ENCODE measurements at regions not wholly inside any gene's neighbourhood (a gene's known extent, or its start where the extent isn't known, plus 50 kb on each side); places are given as distances from the start of the nearest gene placed in this dataset.

DNA sequence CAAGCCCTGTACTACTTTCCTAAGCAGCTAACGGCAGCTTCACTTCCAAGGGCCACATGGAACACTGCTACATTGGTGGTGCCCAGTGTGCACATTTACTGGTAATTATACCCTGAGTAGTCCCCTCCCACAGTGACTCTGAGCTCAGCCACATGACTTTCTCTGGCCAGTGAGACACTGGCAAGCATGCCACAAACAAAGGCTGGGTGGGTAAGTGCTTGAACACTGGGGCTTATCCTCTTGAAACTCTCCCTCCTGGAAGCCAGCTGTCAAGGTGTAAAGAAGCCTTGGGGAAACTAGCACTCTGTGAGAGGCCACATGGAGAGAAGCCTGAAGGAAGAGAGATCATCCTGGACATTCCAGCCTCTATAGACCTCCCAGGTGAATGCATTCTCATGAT lies 54.4 kb upstream of the DRD2 start:
- TF ChIP-seq POLR2A (IDR thresholded peaks at IDR 0.05; ENCODE audit: low read depth, low read length): no peak
- TF ChIP-seq TCF7 (IDR thresholded peaks at IDR 0.05; ENCODE audit: borderline replicate concordance): no peak
- no peak for TF ChIP-seq FOS (IDR thresholded peaks at IDR 0.05; ENCODE audit: borderline replicate concordance, extremely low read depth, insufficient read length)
- TF ChIP-seq NFYB (IDR thresholded peaks at IDR 0.05; ENCODE audit: insufficient read depth, low read depth, low read length): no peak
- TF ChIP-seq, protein P1, sequence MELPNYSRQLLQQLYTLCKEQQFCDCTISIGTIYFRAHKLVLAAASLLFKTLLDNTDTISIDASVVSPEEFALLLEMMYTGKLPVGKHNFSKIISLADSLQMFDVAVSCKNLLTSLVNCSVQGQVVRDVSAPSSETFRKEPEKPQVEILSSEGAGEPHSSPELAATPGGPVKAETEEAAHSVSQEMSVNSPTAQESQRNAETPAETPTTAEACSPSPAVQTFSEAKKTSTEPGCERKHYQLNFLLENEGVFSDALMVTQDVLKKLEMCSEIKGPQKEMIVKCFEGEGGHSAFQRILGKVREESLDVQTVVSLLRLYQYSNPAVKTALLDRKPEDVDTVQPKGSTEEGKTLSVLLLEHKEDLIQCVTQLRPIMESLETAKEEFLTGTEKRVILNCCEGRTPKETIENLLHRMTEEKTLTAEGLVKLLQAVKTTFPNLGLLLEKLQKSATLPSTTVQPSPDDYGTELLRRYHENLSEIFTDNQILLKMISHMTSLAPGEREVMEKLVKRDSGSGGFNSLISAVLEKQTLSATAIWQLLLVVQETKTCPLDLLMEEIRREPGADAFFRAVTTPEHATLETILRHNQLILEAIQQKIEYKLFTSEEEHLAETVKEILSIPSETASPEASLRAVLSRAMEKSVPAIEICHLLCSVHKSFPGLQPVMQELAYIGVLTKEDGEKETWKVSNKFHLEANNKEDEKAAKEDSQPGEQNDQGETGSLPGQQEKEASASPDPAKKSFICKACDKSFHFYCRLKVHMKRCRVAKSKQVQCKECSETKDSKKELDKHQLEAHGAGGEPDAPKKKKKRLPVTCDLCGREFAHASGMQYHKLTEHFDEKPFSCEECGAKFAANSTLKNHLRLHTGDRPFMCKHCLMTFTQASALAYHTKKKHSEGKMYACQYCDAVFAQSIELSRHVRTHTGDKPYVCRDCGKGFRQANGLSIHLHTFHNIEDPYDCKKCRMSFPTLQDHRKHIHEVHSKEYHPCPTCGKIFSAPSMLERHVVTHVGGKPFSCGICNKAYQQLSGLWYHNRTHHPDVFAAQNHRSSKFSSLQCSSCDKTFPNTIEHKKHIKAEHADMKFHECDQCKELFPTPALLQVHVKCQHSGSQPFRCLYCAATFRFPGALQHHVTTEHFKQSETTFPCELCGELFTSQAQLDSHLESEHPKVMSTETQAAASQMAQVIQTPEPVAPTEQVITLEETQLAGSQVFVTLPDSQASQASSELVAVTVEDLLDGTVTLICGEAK (IDR thresholded peaks at IDR 0.05; ENCODE audit: borderline replicate concordance): no peak
- TF ChIP-seq, protein P2, sequence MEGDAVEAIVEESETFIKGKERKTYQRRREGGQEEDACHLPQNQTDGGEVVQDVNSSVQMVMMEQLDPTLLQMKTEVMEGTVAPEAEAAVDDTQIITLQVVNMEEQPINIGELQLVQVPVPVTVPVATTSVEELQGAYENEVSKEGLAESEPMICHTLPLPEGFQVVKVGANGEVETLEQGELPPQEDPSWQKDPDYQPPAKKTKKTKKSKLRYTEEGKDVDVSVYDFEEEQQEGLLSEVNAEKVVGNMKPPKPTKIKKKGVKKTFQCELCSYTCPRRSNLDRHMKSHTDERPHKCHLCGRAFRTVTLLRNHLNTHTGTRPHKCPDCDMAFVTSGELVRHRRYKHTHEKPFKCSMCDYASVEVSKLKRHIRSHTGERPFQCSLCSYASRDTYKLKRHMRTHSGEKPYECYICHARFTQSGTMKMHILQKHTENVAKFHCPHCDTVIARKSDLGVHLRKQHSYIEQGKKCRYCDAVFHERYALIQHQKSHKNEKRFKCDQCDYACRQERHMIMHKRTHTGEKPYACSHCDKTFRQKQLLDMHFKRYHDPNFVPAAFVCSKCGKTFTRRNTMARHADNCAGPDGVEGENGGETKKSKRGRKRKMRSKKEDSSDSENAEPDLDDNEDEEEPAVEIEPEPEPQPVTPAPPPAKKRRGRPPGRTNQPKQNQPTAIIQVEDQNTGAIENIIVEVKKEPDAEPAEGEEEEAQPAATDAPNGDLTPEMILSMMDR (IDR thresholded peaks at IDR 0.05 in 2 of 3, conservative IDR thresholded peaks at IDR 0.05 in 1 of 3; ENCODE audit: control insufficient read depth in 2 of 3, extremely low read depth in 1 of 3, insufficient read depth in 1 of 3, low read depth in 3 of 3, low read length in 3 of 3): no peak
- TF ChIP-seq FOXM1 (IDR thresholded peaks at IDR 0.05; ENCODE audit: low read depth, low read length): no peak
